MV-4-11 (cell line): ENCODE measurements at regions not wholly inside any gene's neighbourhood (a gene's known extent, or its start where the extent isn't known, plus 50 kb on each side); places are given as distances from the start of the nearest gene placed in this dataset.

Experiments used
- DNase-seq: peaks from one replicate; lab custom pipeline; 2025; lab: John Stamatoyannopoulos, UW

DNA sequence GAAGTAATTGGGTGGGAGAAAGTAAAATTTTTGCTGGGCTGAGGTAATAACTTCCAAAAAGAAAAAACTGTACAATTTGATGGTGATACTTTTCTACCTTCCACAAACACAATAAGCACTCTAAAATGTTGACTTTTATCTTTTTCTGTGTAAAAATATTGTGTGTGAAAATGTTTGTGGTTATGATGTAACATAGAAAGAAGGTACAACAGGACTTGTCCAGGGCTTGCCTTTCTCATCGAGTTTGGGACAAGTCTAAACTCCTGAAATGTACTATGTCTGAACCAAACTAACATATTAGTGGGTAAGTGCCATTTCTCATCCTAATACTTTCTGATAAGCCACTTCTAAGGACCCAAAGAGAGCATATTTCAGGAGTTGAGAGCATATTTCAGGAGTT is 174.2 kb upstream of the PDGFD start:
- DNase-seq, result no peak

DNA sequence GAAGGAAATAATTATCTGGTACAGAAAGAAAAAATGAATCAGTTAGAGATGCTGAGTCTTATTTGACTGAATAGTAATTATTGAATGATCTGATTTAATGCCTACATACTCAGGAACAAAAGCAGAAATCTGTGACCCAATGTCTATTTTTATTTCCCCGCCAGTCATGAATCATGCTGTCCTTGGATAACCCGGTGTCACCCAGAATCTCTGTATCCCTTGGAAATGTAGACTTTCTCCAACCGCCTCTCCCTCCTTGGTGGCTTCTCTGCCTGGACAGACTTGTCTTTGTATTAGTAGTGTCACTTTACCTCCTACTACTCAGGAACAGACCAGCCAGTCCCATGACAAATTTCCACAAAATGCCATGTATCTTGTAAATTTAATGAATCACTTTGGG is 173.3 kb upstream of the PDGFD start:
- DNase-seq, result no peak

GRCh38 chr11:104333977-104334376 is 170.0 kb upstream of the PDGFD start:
- peak; percentile 4 for DNase-seq

DNA sequence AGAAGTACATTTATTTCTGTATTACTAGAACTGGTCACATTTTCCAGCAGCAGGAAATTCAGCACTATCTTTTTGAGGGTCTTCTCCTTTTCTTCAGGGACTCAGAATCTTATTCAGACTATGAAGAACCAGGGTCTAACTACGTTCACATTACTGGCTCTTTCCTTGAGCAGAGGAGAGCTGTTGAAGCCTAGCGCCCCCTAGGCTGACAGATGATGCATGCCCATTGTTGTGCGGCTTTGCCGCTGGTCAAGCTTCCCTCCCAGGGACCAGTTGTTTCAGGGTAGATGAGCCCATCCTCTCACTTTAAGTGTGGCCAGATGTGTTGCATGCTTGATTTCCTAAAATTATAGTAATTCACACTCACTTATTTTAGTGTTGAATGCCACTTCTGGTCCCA is 168.2 kb upstream of the PDGFD start:
- no peak for DNase-seq

GRCh38 chr11:104329078-104329665 is 165.2 kb upstream of the PDGFD start:
- no peak for DNase-seq

DNA sequence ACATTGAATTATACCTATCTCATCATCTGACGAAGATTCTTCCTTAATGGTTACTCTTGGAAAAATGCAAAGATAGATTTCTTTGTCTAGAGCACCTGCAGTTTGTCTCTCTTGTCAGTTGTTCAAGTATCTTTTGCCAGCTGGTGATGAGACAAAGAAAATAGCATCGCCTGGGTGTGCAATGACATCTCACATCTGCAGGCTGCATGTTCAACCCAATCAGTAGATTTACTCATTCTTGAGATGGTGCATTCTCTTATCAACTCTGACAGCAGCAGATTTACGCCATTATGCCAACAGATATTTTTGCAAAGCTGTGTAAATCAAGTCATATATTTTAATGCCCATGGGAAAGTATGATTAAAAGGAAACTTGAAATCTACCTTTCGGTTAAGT is 164.6 kb upstream of the PDGFD start:
- no peak for DNase-seq

DNA sequence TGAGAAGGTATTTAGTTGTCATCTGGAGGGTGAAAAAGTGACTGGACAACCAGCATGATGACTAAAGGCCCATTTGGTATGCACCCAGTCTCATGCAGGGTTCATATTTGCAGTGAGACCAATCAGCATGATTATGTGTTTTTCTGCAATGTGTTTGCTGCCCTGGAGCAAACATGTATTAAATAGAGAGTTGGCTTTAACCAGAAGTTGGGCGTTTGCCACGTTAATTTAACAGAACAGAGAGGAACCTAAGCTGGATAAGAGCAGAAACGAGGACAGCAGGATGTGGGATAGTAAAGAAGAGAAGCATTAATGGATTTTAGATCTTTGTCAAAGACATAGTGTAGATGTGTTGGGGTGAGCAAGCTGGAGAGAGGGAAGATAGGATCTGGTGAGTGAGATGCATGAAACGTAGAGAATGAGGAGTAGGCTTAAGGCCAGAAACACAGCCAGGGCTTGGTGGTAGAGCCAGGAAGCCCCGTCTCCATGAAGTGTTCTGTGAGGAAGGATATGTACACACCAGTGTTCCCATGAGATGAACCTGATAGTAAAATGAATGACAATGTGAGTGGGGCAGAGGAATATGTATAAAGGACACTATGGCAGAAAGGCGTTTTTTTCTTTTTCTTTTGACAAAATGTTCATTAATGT is 164.0 kb upstream of the PDGFD start:
- DNase-seq, result no peak

- peak; percentile 40 for DNase-seq
Observed at GRCh38 chr11:104325093-104325492, 161.1 kb upstream of the PDGFD start.

DNA sequence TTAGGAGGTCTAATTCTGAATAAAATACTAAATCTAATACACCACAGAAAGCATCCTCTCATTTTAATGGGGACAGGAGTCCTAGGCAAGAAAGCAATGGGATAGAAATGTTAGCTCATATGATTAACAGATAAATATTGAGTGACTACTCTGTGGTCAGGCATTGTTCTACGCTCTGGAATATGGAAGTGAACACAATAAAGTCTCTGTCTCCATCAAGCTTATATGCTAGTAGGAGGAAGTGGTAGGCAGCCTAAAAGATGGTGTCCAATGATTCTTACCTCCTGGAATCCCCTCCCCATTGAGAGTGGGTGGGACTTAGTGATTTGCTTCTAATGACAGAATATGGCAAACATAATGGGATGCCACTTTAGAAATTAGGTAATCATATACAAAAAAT is 160.3 kb upstream of the PDGFD start:
- no peak for DNase-seq

DNA sequence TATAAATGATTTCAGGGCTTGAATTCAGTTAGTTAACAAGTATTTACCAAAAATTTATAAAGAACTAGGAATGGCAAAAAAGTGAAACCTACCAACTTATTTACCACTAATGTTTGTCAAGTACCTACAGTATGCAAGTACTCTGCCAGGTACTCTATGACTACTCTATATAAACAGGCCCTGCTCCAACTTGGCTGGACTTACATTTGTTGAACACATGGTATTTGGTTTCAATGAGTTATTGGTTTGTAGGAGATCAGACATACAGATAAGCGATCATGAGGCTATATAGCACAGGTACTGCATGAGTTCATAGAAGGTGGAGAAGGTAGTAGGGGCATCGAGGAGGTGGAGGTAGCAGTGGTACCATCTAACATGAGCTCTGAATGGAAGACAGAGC is 159.9 kb upstream of the PDGFD start:
- no peak for DNase-seq

DNA sequence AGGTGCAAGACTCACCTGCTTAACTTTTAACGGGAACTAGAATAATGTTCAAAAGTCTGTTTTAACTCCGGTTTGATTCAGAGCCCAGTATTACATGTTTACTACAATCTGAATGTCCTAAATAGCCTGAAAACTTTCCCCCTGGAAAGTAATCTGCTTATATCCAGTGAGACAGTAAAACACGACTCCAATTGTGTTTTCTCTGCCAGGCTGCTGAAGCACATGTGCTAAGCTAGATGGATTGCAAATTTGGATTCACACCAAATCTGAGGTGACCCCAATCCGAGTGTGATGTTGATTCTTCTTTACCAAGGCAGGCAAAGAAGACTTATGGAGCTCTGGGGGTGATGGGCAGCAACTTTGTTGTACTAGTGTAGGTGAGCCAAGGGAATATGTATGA is 158.7 kb upstream of the PDGFD start:
- no peak for DNase-seq

DNA sequence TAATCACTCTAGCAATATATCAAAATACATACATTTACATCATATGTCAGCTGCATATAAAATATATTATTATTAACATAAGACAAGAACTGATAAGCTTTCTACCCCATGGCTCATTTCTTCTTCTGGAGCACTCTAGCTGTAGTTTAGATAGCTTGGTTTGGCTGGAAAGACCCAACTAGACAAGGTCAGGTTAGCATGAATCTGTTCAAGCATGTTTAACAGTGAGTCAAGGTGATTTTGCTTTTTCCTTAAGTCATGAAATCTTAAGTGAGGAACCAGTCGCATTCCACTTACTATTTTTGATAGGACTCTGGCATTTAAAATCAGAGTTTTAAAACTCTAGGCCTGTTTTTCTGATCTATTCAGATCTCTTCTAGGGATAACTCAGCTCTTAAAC is 157.0 kb upstream of the PDGFD start:
- no peak for DNase-seq

- no peak for DNase-seq
Observed at GRCh38 chr11:104320097-104320496, 156.2 kb upstream of the PDGFD start.

- DNase-seq, result no peak
Observed at GRCh38 chr11:104319396-104319795, 155.4 kb upstream of the PDGFD start.

DNA sequence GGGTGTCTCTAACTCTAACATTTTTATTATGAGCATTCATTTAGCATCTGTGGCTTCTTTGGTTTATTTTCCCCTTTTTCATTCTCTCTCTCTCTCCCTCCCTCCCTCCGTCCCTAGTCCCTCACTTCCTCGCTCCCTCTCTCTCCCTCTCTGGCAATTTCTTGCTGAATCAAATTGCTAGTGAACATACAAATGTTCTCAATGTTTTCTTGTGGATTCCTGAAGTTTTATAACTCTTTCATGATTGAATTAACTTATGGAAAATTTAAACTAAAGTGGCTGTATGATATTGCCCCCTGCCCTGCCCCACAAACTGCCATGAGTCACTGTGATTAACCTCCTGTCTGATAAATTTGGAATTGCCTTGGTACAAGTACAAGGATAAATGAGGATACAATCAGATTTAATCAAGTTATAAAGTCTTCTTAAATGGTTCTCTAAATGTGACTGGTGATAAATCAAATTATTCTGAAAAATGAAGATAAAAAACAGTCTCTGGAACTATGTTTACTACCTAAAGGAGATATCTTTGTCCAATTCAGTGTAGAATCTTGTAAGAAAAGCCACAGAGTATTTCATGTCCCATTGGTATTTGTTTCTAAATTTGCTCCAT is 143.0 kb upstream of the PDGFD start:
- no peak for DNase-seq

DNA sequence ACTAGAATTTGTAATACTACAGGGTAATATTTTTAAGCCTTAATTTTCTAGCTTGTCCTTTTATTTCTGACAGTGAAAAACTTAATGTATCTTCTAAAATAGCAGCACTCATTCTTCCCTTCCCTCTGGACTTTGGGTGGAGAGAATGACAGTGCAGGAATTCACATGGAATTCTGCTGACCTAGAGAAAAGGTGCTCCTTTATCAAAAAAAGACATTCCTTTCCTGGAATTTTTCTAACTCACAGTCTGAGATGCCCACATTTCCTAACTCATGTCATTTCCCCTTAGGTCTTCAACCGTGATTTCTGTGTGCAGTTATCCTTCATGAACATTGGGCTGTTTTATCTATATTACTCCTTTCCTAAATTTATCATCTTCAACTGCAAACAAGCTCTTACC is 137.8 kb upstream of the PDGFD start:
- no peak for DNase-seq

- no peak for DNase-seq
Observed at GRCh38 chr11:104291646-104292045, 127.7 kb upstream of the PDGFD start.

- DNase-seq, result peak; percentile 13
Observed at GRCh38 chr11:104286129-104286528, 122.2 kb upstream of the PDGFD start.

DNA sequence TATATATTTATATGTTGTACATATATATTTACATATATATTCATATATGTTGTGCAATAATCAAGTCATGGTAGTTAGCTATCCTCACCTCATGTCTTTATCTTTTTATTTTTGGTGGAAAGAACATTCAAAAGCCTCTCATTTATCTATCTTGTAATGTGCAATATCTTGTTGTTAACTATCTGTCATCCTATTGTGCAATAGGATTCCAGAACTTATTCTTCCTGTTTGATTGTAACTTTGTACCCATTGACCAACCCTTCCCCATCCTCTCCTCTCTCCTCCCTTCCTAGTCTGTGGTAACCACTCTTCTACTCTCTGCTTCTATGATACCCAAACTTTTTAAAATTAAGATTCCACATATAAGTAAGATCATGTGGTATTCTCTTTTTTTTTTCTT is 115.6 kb upstream of the PDGFD start:
- peak; percentile 9 for DNase-seq

DNA sequence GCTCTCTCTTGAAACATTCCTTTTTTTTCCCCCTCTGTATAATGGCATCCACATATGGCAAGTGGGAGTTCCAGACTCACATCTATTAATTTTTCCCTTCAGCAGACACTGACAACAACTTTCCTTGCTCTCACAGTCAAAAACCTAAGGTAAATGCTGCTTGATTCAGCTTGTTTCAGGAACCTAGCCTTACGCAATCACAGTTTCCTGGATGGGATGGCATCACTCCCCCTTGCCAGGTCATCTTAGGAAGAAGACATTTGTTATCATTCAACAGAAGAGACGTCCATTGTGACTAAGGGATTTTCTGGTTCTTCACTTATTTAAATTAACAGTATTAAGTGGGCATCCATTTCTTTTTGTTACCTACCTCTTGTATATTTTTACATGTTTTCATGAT is 112.0 kb upstream of the PDGFD start:
- DNase-seq, result peak; percentile 9

- no peak for DNase-seq
Observed at GRCh38 chr11:104260456-104260855, 96.5 kb upstream of the PDGFD start.

- DNase-seq, result no peak
Observed at GRCh38 chr11:104259121-104259610, 95.2 kb upstream of the PDGFD start.

DNA sequence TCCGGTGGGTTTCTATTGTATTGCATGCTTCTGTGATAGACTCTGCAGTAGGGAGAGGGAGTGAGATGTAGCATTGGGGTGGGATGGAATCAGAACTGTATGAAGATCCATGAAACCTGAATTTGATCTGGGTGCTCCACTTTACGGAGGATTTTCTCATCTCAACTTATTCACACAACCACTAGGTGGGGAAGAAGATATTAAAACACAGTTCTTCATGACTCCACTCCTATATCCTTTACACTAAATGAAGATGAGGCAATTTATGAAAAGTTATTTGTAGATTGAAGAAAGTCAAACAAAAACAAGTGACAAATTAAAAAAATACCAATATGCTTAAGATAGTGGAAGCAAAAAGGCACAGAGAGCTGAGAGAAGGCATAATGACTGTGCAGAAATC is 92.6 kb upstream of the PDGFD start:
- DNase-seq, result no peak

DNA sequence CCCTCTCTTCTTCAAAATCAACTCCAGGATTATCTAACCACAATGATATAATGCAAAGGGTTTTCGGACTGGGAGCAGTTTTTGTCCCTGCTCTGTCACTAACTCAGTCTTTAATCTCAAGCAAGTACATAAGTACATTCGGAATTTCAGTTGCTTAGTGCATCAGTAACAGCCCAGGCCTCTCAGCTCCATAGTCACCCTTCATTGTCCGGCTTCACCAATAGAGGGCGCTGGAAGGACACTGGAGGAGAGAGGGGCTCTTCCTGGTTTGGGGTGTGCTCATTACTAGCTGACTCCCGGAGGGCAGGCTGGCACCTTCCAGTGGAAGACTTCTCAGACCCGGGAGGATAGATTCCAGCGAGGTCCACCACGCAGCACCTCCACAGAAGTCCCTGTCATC is 90.4 kb upstream of the PDGFD start:
- peak; percentile 47 for DNase-seq
